ENCODE measurements at regions not wholly inside any gene's neighbourhood (a gene's known extent, or its start where the extent isn't known, plus 50 kb on each side); places are given as distances from the start of the nearest gene placed in this dataset.

- Histone ChIP-seq H3K27me3 (ENCODE audit: insufficient read depth, low read length, poor library complexity, severe bottlenecking) (peaks cover 4% of the 10 kb centered on the region), H3K9me2 (replicated peaks; ENCODE audit: low read depth, low read length) (no peaks in the 10 kb centered on the region), H3K36me3 (ENCODE audit: insufficient read depth, low read length) (no peaks in the 10 kb centered on the region), H3F3A (ENCODE audit: low read depth) (no peaks in the 10 kb centered on the region), H3K4me2 (ENCODE audit: low read depth, low read length, poor library complexity, severe bottlenecking) (no peak overlapping the region), H3K79me2 (ENCODE audit: insufficient read depth, low read length) (no peaks in the 10 kb centered on the region), H3K4me1 (ENCODE audit: insufficient read depth, low read length, poor library complexity, severe bottlenecking) (no peaks in the 10 kb centered on the region), H3K9me3 (ENCODE audit: insufficient read depth, low read depth, low read length) (peaks cover 14% of the 10 kb centered on the region; the same call in 1 of the 2 replicates), H3K9ac (ENCODE audit: low read depth, low read length, poor library complexity, severe bottlenecking) (no peak overlapping the region), H4K20me1 (ENCODE audit: insufficient read depth, low read length, poor library complexity, severe bottlenecking) (no peaks in the 10 kb centered on the region), H2AFZ (ENCODE audit: low read length) (no peak overlapping the region), H3K4me3 (ENCODE audit: low read length, poor library complexity, severe bottlenecking) (no peak overlapping the region)
- no peak for TF ChIP-seq EZH2phosphoT487 (IDR thresholded peaks at IDR 0.05; ENCODE audit: borderline replicate concordance)
- no peak for TF ChIP-seq CTCF (conservative IDR thresholded peaks at IDR 0.05; ENCODE audit: low read length)
These were observed 184.2 kb downstream of the RND3 start for GRCh38 chr2:150303281-150303680.

GRCh38 chr2:150298571-150299305 is 188.7 kb downstream of the RND3 start:
- no peaks in the 10 kb centered on the region for H4K20me1 ChIP-seq (ENCODE audit: insufficient read depth, low read length, poor library complexity, severe bottlenecking)
- no peak overlapping the region for H2AFZ ChIP-seq (ENCODE audit: low read length)

GRCh38 chr2:150296770-150297546 is 190.5 kb downstream of the RND3 start:
- Histone ChIP-seq H3K4me1 (ENCODE audit: insufficient read depth, low read length, poor library complexity, severe bottlenecking) (peaks cover 3% of the 10 kb centered on the region), H3K27me3 (ENCODE audit: insufficient read depth, low read length, poor library complexity, severe bottlenecking) (no peaks in the 10 kb centered on the region), H4K20me1 (ENCODE audit: insufficient read depth, low read length, poor library complexity, severe bottlenecking) (no peaks in the 10 kb centered on the region), H3K36me3 (ENCODE audit: insufficient read depth, low read length) (no peaks in the 10 kb centered on the region), H3K9ac (ENCODE audit: low read depth, low read length, poor library complexity, severe bottlenecking) (no peak overlapping the region), H3K9me2 (replicated peaks; ENCODE audit: low read depth, low read length) (no peaks in the 10 kb centered on the region), H3K4me3 (ENCODE audit: low read length, poor library complexity, severe bottlenecking) (no peak overlapping the region), H3K4me2 (ENCODE audit: low read depth, low read length, poor library complexity, severe bottlenecking) (no peak overlapping the region), H3K9me3 (ENCODE audit: insufficient read depth, low read depth, low read length) (peaks cover 6% of the 10 kb centered on the region; the same call in 1 of the 2 replicates), H2AFZ (ENCODE audit: low read length) (no peak overlapping the region), H3F3A (ENCODE audit: low read depth) (no peaks in the 10 kb centered on the region), H3K79me2 (ENCODE audit: insufficient read depth, low read length) (no peaks in the 10 kb centered on the region)
- no peak for TF ChIP-seq CTCF (conservative IDR thresholded peaks at IDR 0.05; ENCODE audit: low read length)
- no peak for TF ChIP-seq EZH2phosphoT487 (IDR thresholded peaks at IDR 0.05; ENCODE audit: borderline replicate concordance)

More at GRCh38 chr2:150298571-150299305, 188.7 kb downstream of the RND3 start:
- Histone ChIP-seq H3K4me2 (ENCODE audit: low read depth, low read length, poor library complexity, severe bottlenecking) (no peak overlapping the region), H3K9me2 (replicated peaks; ENCODE audit: low read depth, low read length) (no peaks in the 10 kb centered on the region), H3K9ac (ENCODE audit: low read depth, low read length, poor library complexity, severe bottlenecking) (no peak overlapping the region), H3K27me3 (ENCODE audit: insufficient read depth, low read length, poor library complexity, severe bottlenecking) (no peaks in the 10 kb centered on the region), H3K9me3 (ENCODE audit: insufficient read depth, low read depth, low read length) (peaks cover 10% of the 10 kb centered on the region; the same call in 1 of the 2 replicates), H3K79me2 (ENCODE audit: insufficient read depth, low read length) (no peaks in the 10 kb centered on the region), H3K36me3 (ENCODE audit: insufficient read depth, low read length) (no peaks in the 10 kb centered on the region), H3K4me3 (ENCODE audit: low read length, poor library complexity, severe bottlenecking) (no peak overlapping the region), H3F3A (ENCODE audit: low read depth) (no peaks in the 10 kb centered on the region), H3K4me1 (ENCODE audit: insufficient read depth, low read length, poor library complexity, severe bottlenecking) (peaks cover 3% of the 10 kb centered on the region)
- TF ChIP-seq CTCF (conservative IDR thresholded peaks at IDR 0.05; ENCODE audit: low read length): no peak
- no peak for TF ChIP-seq EZH2phosphoT487 (IDR thresholded peaks at IDR 0.05; ENCODE audit: borderline replicate concordance)

All from Loucy (cell line).